CD14-positive monocyte (primary cell): ENCODE measurements at regions not wholly inside any gene's neighbourhood (a gene's known extent, or its start where the extent isn't known, plus 50 kb on each side); places are given as distances from the start of the nearest gene placed in this dataset.
"Not testable (repeated sequence)": the region's sequence is repeated elsewhere in the genome, so short reads cannot be mapped to it uniquely, and the experiment has no call there.

Experiments
- DNase-seq, 3 donors: peaks; one replicate each; pipeline ENCODE4 v3.0.0-alpha.2; 2011 to 2022
- H2AFZ ChIP-seq: 2 replicates; pipeline ENCODE4 v1.6.0; 2012; ENCODE audit warnings: mild to moderate bottlenecking, low read depth, low read length, inconsistent platforms; ENCODE audit not compliant: insufficient read depth, poor library complexity, severe bottlenecking
- H3K27ac ChIP-seq, 2 donors: 1 replicate in 1 of 2; 2 replicates in 1 of 2; pipeline ENCODE4 v1.5.1; 2012 to 2013; ENCODE audit warnings: low read length in 2 of 2, control low read depth in 1 of 2, inconsistent platforms in 1 of 2, low read depth in 1 of 2, mild to moderate bottlenecking in 1 of 2
- H3K27me3 ChIP-seq, 2 donors: one replicate each; pipeline versions ENCODE4 v1.6.0 to v1.6.1; 2011 to 2013; ENCODE audit warnings: low read length in 2 of 2; ENCODE audit not compliant: control insufficient read depth in 2 of 2, insufficient read depth in 2 of 2
- H3K36me3 ChIP-seq, 2 donors: replicated peaks in 1 of 2; 1 replicate in 1 of 2; 2 replicates in 1 of 2; pipeline versions ENCODE4 v1.5.1 to v1.6.1; 2012 to 2013; ENCODE audit warnings: low read length in 2 of 2, control low read depth in 1 of 2, inconsistent platforms in 1 of 2, mild to moderate bottlenecking in 1 of 2; ENCODE audit not compliant: insufficient read depth in 2 of 2, control insufficient read depth in 1 of 2
- H3K4me1 ChIP-seq, 2 donors: 1 replicate in 1 of 2; 2 replicates in 1 of 2; pipeline versions ENCODE4 v1.5.1 to v1.6.1; 2012 to 2013; ENCODE audit warnings: low read length in 2 of 2, control low read depth in 1 of 2, inconsistent platforms in 1 of 2, mild to moderate bottlenecking in 1 of 2, moderate library complexity in 1 of 2; ENCODE audit not compliant: insufficient read depth in 2 of 2, control insufficient read depth in 1 of 2
- H3K4me2 ChIP-seq: replicated peaks from 2 replicates; pipeline ENCODE3; 2012; ENCODE audit warnings: low read length, moderate library complexity, mild to moderate bottlenecking; ENCODE audit not compliant: poor library complexity, severe bottlenecking; ENCODE audit errors: extremely low read depth
- H3K4me3 ChIP-seq, 3 experiments: fragments of 200-600 bp in 1 of 3; sonication (generic) in 1 of 3; replicated peaks in 1 of 3; 1 replicate in 2 of 3; 2 replicates in 1 of 3; pipeline ENCODE4 v1.5.1; 2011 to 2013; ENCODE audit warnings: low read length in 3 of 3, mild to moderate bottlenecking in 3 of 3, control low read depth in 2 of 3, low read depth in 2 of 3, inconsistent platforms in 1 of 3, moderate library complexity in 1 of 3
- H3K79me2 ChIP-seq: 2 replicates; pipeline ENCODE4 v1.6.0; 2012; ENCODE audit warnings: mild to moderate bottlenecking, control low read depth, inconsistent platforms, low read length, moderate library complexity; ENCODE audit not compliant: insufficient read depth
- H3K9ac ChIP-seq: 2 replicates; pipeline ENCODE4 v1.6.0; 2017; ENCODE audit warnings: low read length, mild to moderate bottlenecking; ENCODE audit not compliant: insufficient read depth, poor library complexity, severe bottlenecking
- H3K9me3 ChIP-seq, 2 donors: replicated peaks in 1 of 2; 1 replicate in 1 of 2; 2 replicates in 1 of 2; pipeline versions ENCODE4 v1.5.1 to v1.6.1; 2012 to 2013; ENCODE audit warnings: low read length in 2 of 2, control low read depth in 1 of 2; ENCODE audit not compliant: control insufficient read depth in 1 of 2, insufficient read depth in 1 of 2
- H4K20me1 ChIP-seq: 2 replicates; pipeline ENCODE4 v1.6.0; 2012; ENCODE audit warnings: mild to moderate bottlenecking, low read length, control low read depth, moderate library complexity; ENCODE audit not compliant: insufficient read depth
- H3K27ac Mint-ChIP-seq, 7 donors: one replicate each; pipeline ENCODE4 v1.8.0; 2020; ENCODE audit warnings: mild to moderate bottlenecking in 7 of 7, mixed read lengths in 7 of 7, moderate library complexity in 6 of 7, inconsistent platforms in 2 of 7
- H3K27me3 Mint-ChIP-seq, 3 donors: one replicate each; pipeline ENCODE4 v1.8.0; 2021 to 2022; ENCODE audit warnings: low read depth in 3 of 3, mild to moderate bottlenecking in 3 of 3, mixed read lengths in 3 of 3, moderate library complexity in 3 of 3, inconsistent platforms in 1 of 3
- H3K36me3 Mint-ChIP-seq, 2 donors: one replicate each; pipeline ENCODE4 v1.8.0; 2020; ENCODE audit warnings: mixed read lengths in 2 of 2, inconsistent platforms in 1 of 2, mild to moderate bottlenecking in 1 of 2
- H3K4me1 Mint-ChIP-seq: one replicate; pipeline ENCODE4 v1.8.0; 2020; ENCODE audit warnings: mild to moderate bottlenecking, mixed read lengths
- H3K4me3 Mint-ChIP-seq, 2 donors: one replicate each; pipeline ENCODE4 v1.8.0; 2020; ENCODE audit warnings: mild to moderate bottlenecking in 2 of 2, mixed read lengths in 2 of 2, moderate library complexity in 1 of 2
- H3K9me3 Mint-ChIP-seq, 7 donors: one replicate each; pipeline ENCODE4 v1.8.0; 2020 to 2022; ENCODE audit warnings: mixed read lengths in 7 of 7, mild to moderate bottlenecking in 6 of 7, moderate library complexity in 6 of 7, inconsistent platforms in 2 of 7
- CTCF ChIP-seq: fragments of 200-600 bp; IDR thresholded peaks from one replicate; pipeline ENCODE4 v1.8.0; 2022; ENCODE audit warnings: antibody characterized with exemption, mild to moderate bottlenecking
- WGBS: methylation state at CpG from one replicate; pipeline ENCODE4 v1.1.5; 2013; ENCODE audit warnings: missing lambda C conversion rate; ENCODE audit not compliant: insufficient coverage; 5-methylcytosine and 5-hydroxymethylcytosine counted together
- intact Hi-C, 2 donors: fragments of 100-400 bp; cut with micrococcal nuclease; formaldehyde crosslinking; loops; one replicate each; pipeline versions ENCODE4 v1.15.0 to v1.15.1; 2023

- H3K4me3 Mint-ChIP-seq, result no peak overlapping the region
- no CpG with 5 or more reads among the region's 1 CpG for WGBS
These were observed 602.8 kb upstream of the EPHA5 start for GRCh38 chr4:66273110-66273509.

GRCh38 chr4:66270356-66270755 is 600.1 kb upstream of the EPHA5 start:
- H3K27ac ChIP-seq, intact Hi-C loops, H3K4me3 Mint-ChIP-seq, H3K9ac ChIP-seq, H3K4me1 Mint-ChIP-seq, H4K20me1 ChIP-seq, H3K36me3 ChIP-seq, H3K27ac Mint-ChIP-seq, H3K4me2 ChIP-seq, H3K4me1 ChIP-seq, H3K27me3 Mint-ChIP-seq, H3K27me3 ChIP-seq, H2AFZ ChIP-seq, H3K9me3 Mint-ChIP-seq, H3K4me3 ChIP-seq, DNase-seq, H3K36me3 Mint-ChIP-seq, H3K79me2 ChIP-seq: not testable (repeated sequence)
- H3K9me3 ChIP-seq, result peaks cover 13 to 16% of the 10 kb centered on the region in 2 donors
- 60% methylated on average over 1 of the region's 2 CpGs for WGBS

More at GRCh38 chr4:66273110-66273509, 602.8 kb upstream of the EPHA5 start:
- Histone ChIP-seq H3K79me2 (no peaks in the 10 kb centered on the region), H3K4me3 (no peak overlapping the region), H3K27me3 (no peaks in the 10 kb centered on the region), H3K27ac (no peak overlapping the region), H3K9me3 (no peaks in the 10 kb centered on the region), H2AFZ (no peak overlapping the region), H3K4me1 (no peaks in the 10 kb centered on the region), H3K9ac (no peak overlapping the region), H3K36me3 (no peaks in the 10 kb centered on the region), H4K20me1 (no peaks in the 10 kb centered on the region), H3K4me2 (no peak overlapping the region)
- H3K27ac Mint-ChIP-seq, result no peak overlapping the region
- peaks cover 0 to 2% (median 0%) of the 10 kb centered on the region in 7 donors for H3K9me3 Mint-ChIP-seq
- no peak for DNase-seq
- TF ChIP-seq CTCF, result no peak
- intact Hi-C loops, result no loop called here
- H3K4me1 Mint-ChIP-seq, result no peaks in the 10 kb centered on the region
- H3K27me3 Mint-ChIP-seq, result no peaks in the 10 kb centered on the region
- H3K36me3 Mint-ChIP-seq, result no peaks in the 10 kb centered on the region

GRCh38 chr4:66266554-66266953 is 596.3 kb upstream of the EPHA5 start:
- H4K20me1 ChIP-seq, H3K4me1 Mint-ChIP-seq, H3K4me3 ChIP-seq, H3K27me3 Mint-ChIP-seq, H3K27me3 ChIP-seq, H3K36me3 ChIP-seq, intact Hi-C loops, H3K79me2 ChIP-seq, DNase-seq, H3K4me3 Mint-ChIP-seq, H3K4me1 ChIP-seq, H3K36me3 Mint-ChIP-seq, H3K9ac ChIP-seq, H3K4me2 ChIP-seq, H2AFZ ChIP-seq, H3K27ac ChIP-seq, H3K27ac Mint-ChIP-seq: not testable (repeated sequence)
- H3K9me3 ChIP-seq, result peaks cover 13 to 16% of the 10 kb centered on the region in 2 donors
- 100% methylated on average over 1 of the region's 5 CpGs for WGBS
- H3K9me3 Mint-ChIP-seq, result peaks cover 4 to 15% (median 6%) of the 10 kb centered on the region in 7 donors
